HL-60 (cell line): ENCODE measurements at regions not wholly inside any gene's neighbourhood (a gene's known extent, or its start where the extent isn't known, plus 50 kb on each side); places are given as distances from the start of the nearest gene placed in this dataset.

ENCODE experiments used
- GABPA ChIP-seq: IDR thresholded peaks from 2 replicates; pipeline ENCODE4 v1.6.1; 2012; ENCODE audit warnings: low read depth
- POLR2AphosphoS5 ChIP-seq: IDR thresholded peaks from 2 replicates; pipeline ENCODE4 v1.6.1; 2012; ENCODE audit warnings: low read depth
- REST ChIP-seq: IDR thresholded peaks from 2 replicates; pipeline ENCODE4 v1.6.1; 2012; ENCODE audit warnings: low read depth; ENCODE audit not compliant: insufficient replicate concordance
- TF ChIP-seq, protein P1 (sequence below): IDR thresholded peaks from one replicate; pipeline ENCODE4 v1.5.1; 2011; ENCODE audit warnings: low read length, control low read depth, inconsistent platforms; ENCODE audit not compliant: insufficient read depth

- no peak for TF ChIP-seq POLR2AphosphoS5
- TF ChIP-seq GABPA, result no peak
- TF ChIP-seq, protein P1, sequence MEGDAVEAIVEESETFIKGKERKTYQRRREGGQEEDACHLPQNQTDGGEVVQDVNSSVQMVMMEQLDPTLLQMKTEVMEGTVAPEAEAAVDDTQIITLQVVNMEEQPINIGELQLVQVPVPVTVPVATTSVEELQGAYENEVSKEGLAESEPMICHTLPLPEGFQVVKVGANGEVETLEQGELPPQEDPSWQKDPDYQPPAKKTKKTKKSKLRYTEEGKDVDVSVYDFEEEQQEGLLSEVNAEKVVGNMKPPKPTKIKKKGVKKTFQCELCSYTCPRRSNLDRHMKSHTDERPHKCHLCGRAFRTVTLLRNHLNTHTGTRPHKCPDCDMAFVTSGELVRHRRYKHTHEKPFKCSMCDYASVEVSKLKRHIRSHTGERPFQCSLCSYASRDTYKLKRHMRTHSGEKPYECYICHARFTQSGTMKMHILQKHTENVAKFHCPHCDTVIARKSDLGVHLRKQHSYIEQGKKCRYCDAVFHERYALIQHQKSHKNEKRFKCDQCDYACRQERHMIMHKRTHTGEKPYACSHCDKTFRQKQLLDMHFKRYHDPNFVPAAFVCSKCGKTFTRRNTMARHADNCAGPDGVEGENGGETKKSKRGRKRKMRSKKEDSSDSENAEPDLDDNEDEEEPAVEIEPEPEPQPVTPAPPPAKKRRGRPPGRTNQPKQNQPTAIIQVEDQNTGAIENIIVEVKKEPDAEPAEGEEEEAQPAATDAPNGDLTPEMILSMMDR, result no peak
- no peak for TF ChIP-seq REST
These were observed 307.7 kb upstream of the DDX53 start for GRCh38 chrX:22691966-22692565.
